Naive B cell (primary cell): ENCODE measurements at regions not wholly inside any gene's neighbourhood (a gene's known extent, or its start where the extent isn't known, plus 50 kb on each side); places are given as distances from the start of the nearest gene placed in this dataset.

Experiments used
- ATAC-seq, 2 donors: fragments of 150-1000 bp; cut with Tn5 transposase; 2 replicates each; pipeline ENCODE4 v1.10.0; 2021; ENCODE audit warnings: low read depth in 2 of 2, mild to moderate bottlenecking in 2 of 2, moderate library complexity in 2 of 2
- DNase-seq: peaks from one replicate; pipeline ENCODE4 v3.0.0; 2022
- H3K27ac Mint-ChIP-seq, 6 donors: one replicate each; pipeline ENCODE4 v1.8.0; 2020 to 2022; ENCODE audit warnings: mild to moderate bottlenecking in 6 of 6, mixed read lengths in 6 of 6, moderate library complexity in 5 of 6, inconsistent platforms in 2 of 6
- H3K27me3 Mint-ChIP-seq, 3 donors: one replicate each; pipeline ENCODE4 v1.8.0; 2021 to 2022; ENCODE audit warnings: mixed read lengths in 3 of 3, mild to moderate bottlenecking in 1 of 3
- H3K36me3 Mint-ChIP-seq, 2 donors: one replicate each; pipeline ENCODE4 v1.8.0; 2020 to 2022; ENCODE audit warnings: mixed read lengths in 2 of 2, inconsistent platforms in 1 of 2, mild to moderate bottlenecking in 1 of 2
- H3K4me1 Mint-ChIP-seq, 3 donors: one replicate each; pipeline ENCODE4 v1.8.0; 2020 to 2022; ENCODE audit warnings: mixed read lengths in 3 of 3, inconsistent platforms in 1 of 3, mild to moderate bottlenecking in 1 of 3, moderate library complexity in 1 of 3
- H3K4me3 Mint-ChIP-seq, 8 donors: one replicate each; pipeline ENCODE4 v1.8.0; 2020 to 2022; ENCODE audit warnings: mild to moderate bottlenecking in 8 of 8, mixed read lengths in 8 of 8, moderate library complexity in 8 of 8, inconsistent platforms in 2 of 8
- H3K9me3 Mint-ChIP-seq, 7 donors: one replicate each; pipeline ENCODE4 v1.8.0; 2020 to 2022; ENCODE audit warnings: mixed read lengths in 7 of 7, mild to moderate bottlenecking in 5 of 7, inconsistent platforms in 2 of 7, moderate library complexity in 1 of 7

- no peak overlapping the region for H3K27ac Mint-ChIP-seq
- H3K27me3 Mint-ChIP-seq: no peaks in the 10 kb centered on the region
- no peaks in the 10 kb centered on the region for H3K4me1 Mint-ChIP-seq
- H3K4me3 Mint-ChIP-seq: no peak overlapping the region
- H3K36me3 Mint-ChIP-seq: no peaks in the 10 kb centered on the region
- ATAC-seq: no peak
- H3K9me3 Mint-ChIP-seq: peaks cover 0 to 4% (median 0%) of the 10 kb centered on the region in 7 donors
- DNase-seq: no peak
These were observed 139.0 kb upstream of the GUCY1A2 start for GRCh38 chr11:107157146-107157808.

- Mint-ChIP-seq H3K4me3 (no peak overlapping the region), H3K27me3 (no peaks in the 10 kb centered on the region), H3K4me1 (no peaks in the 10 kb centered on the region), H3K27ac (no peak overlapping the region), H3K9me3 (peaks cover 0 to 7% (median 2%) of the 10 kb centered on the region in 7 donors), H3K36me3 (no peaks in the 10 kb centered on the region)
- ATAC-seq: no peak
- no peak for DNase-seq
These were observed 133.3 kb upstream of the GUCY1A2 start for GRCh38 chr11:107151579-107151978.

DNA sequence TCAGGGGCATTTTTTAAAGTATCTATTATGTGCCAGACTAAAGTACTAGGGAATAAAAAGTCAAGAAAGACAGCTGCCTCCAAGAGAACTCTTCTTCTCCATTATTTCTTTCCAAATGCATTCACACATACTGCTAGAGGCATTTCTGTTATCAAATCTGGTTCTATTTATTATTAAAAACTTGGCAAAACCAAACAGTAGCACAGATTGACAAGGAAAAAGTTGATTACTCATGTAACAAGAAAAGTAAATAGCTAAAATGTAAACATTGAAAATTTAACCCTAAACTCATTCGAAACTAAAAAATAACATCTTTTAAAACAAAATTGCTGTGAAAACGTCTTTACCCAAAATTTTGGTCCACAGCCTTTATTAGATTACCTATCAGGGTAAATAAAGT is 132.9 kb upstream of the GUCY1A2 start:
- Mint-ChIP-seq H3K9me3 (peaks cover 0 to 7% (median 2%) of the 10 kb centered on the region in 7 donors), H3K4me3 (no peak overlapping the region), H3K36me3 (no peaks in the 10 kb centered on the region), H3K4me1 (no peaks in the 10 kb centered on the region), H3K27ac (no peak overlapping the region), H3K27me3 (no peaks in the 10 kb centered on the region)
- DNase-seq (no peak), ATAC-seq (no peak)

DNA sequence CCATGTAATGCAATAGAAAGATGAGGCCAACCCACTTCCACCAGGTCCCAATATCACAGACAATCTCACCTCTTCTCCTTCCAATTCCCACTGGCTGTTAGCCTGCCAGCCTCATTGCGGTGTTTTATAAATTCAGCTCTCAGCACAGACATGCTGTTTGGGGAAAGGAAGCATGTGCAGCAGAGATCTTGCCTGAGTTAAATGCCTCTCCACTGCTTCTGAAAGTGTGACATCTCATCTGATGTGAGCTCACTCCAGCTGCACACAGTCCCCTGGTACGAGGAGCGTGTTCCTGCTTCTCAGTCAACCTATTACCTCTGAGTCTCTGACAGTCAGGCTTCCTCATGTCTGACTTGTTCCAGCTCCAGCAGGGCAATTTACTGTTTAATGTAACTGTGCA is 122.7 kb upstream of the GUCY1A2 start:
- no peak for DNase-seq
- H3K9me3 Mint-ChIP-seq: peaks cover 0 to 35% (median 10%) of the 10 kb centered on the region in 7 donors
- no peaks in the 10 kb centered on the region for H3K27me3 Mint-ChIP-seq
- H3K4me3 Mint-ChIP-seq: no peak overlapping the region
- ATAC-seq: no peak
- H3K27ac Mint-ChIP-seq: no peak overlapping the region
- no peaks in the 10 kb centered on the region for H3K36me3 Mint-ChIP-seq
- H3K4me1 Mint-ChIP-seq: no peaks in the 10 kb centered on the region

DNA sequence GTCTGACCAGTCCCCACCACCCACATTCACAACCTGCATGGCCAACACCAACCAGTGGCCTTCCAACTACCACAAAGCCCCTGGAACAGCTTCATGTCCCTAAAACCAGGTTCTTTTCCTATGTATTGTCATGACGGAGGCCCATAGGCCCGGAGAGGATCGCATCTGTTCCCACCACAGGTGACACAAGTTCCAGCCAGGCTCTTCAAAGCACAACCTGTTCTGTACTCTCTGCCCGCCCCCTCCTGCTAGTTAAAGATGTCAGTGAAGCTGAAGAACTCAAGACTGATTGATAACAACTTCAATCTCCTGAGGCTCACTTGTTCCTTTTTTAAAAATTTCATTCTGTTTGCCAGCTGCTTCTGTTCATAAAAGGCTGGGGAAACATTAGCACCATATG is 121.1 kb upstream of the GUCY1A2 start:
- no peak for ATAC-seq
- peaks cover 5 to 43% (median 10%) of the 10 kb centered on the region in 7 donors for H3K9me3 Mint-ChIP-seq
- H3K27ac Mint-ChIP-seq: no peak overlapping the region

DNA sequence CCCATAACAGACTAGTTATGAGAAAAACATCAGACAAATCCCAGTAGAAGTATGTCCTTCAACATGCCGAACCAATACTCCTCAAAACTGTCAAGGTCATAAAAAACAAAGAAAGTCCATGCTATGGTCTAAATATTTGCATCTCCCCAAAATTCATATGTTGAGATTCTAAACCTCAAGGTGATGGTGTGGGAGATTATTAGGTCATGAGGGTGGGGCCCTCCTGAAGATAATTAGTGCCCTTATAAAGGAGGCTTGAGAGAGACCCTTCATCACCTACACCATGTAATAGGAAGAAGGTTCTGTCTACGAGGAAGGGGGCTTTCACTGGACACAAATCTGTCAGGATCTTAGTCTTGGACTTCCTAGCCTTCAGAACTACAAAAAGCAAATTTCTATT is 118.6 kb upstream of the GUCY1A2 start:
- Mint-ChIP-seq H3K27me3 (no peaks in the 10 kb centered on the region), H3K27ac (no peak overlapping the region), H3K4me1 (no peaks in the 10 kb centered on the region), H3K4me3 (no peak overlapping the region), H3K36me3 (no peaks in the 10 kb centered on the region), H3K9me3 (peaks cover 5 to 48% (median 10%) of the 10 kb centered on the region in 7 donors)
- ATAC-seq (no peak), DNase-seq (no peak)

More for the DNA sequence above, 121.1 kb upstream of the GUCY1A2 start:
- no peak for DNase-seq
- H3K4me1 Mint-ChIP-seq: no peaks in the 10 kb centered on the region
- no peaks in the 10 kb centered on the region for H3K27me3 Mint-ChIP-seq
- no peak overlapping the region for H3K4me3 Mint-ChIP-seq
- H3K36me3 Mint-ChIP-seq: no peaks in the 10 kb centered on the region

GRCh38 chr11:107131756-107132155 is 113.5 kb upstream of the GUCY1A2 start:
- Mint-ChIP-seq H3K27ac (no peak overlapping the region), H3K4me1 (no peaks in the 10 kb centered on the region), H3K9me3 (peaks cover 5 to 21% (median 12%) of the 10 kb centered on the region in 7 donors), H3K27me3 (no peaks in the 10 kb centered on the region), H3K36me3 (no peaks in the 10 kb centered on the region), H3K4me3 (no peak overlapping the region)
- DNase-seq (no peak), ATAC-seq (no peak)

- no peak for DNase-seq
- Mint-ChIP-seq H3K27ac (no peak overlapping the region), H3K9me3 (peaks cover 6 to 23% (median 14%) of the 10 kb centered on the region in 7 donors), H3K4me3 (no peak overlapping the region), H3K36me3 (no peaks in the 10 kb centered on the region), H3K4me1 (no peaks in the 10 kb centered on the region), H3K27me3 (no peaks in the 10 kb centered on the region)
- no peak for ATAC-seq
These were observed 104.7 kb upstream of the GUCY1A2 start for GRCh38 chr11:107123022-107123421.

DNA sequence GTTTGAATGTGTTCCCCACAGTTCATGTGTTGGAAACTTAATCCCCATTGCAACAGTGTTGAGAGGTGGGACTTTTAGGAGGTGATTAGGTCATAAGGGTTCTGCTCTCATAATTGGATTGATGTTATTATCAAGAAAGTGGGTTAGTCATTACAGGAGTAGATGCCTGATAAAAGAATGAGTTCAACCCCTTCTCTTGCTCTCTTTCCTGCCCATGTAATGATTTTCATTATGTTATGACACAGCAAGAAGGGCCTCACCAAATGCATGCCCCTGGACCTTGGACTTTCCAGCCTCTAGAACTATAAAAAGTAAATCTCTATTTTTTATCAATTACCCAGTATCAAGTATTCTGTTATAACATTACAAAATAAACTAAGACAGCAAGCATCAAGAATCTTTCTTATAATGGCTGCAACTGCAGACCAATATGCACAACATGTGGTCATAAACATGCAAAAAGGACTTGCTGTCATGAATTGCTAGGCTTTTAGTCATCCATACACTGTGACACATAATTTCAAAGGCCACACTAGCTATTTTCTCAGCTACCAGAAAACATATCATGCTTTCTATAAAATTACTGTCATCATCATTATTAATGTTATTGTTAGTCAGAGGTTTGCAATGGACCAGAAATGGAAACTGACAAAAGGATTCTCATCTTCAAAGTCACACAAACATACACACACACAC is 99.9 kb upstream of the GUCY1A2 start:
- DNase-seq (no peak), ATAC-seq (no peak)
- no peak overlapping the region for H3K27ac Mint-ChIP-seq
- H3K9me3 Mint-ChIP-seq: peaks cover 2 to 19% (median 9%) of the 10 kb centered on the region in 7 donors
- H3K27me3 Mint-ChIP-seq: no peaks in the 10 kb centered on the region
- H3K4me3 Mint-ChIP-seq: no peak overlapping the region
- H3K4me1 Mint-ChIP-seq: no peaks in the 10 kb centered on the region
- no peaks in the 10 kb centered on the region for H3K36me3 Mint-ChIP-seq

DNA sequence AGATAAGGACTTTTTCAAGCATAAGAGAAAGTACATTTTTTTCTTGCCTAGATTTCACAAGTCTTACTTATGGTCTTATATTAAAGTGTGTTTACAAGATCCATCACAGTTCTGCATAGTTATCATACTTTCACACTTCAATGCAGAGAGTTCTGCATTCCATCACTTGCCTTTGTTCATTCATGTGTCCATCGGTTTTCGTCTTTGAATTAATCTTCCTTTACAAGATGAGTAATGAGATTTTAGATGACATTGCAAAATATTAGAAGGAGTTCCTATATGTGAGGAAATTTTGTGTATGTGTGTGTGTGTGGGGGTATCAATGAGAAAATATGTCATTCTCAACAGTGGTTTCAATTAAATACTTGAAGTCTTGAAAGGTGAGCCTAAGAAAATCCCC is 98.1 kb upstream of the GUCY1A2 start:
- DNase-seq (no peak), ATAC-seq (no peak)
- Mint-ChIP-seq H3K4me3 (no peak overlapping the region), H3K36me3 (no peaks in the 10 kb centered on the region), H3K4me1 (no peaks in the 10 kb centered on the region), H3K27ac (no peak overlapping the region), H3K9me3 (peaks cover 4 to 11% (median 6%) of the 10 kb centered on the region in 7 donors), H3K27me3 (no peaks in the 10 kb centered on the region)

- ATAC-seq: no peak
- H3K27ac Mint-ChIP-seq: no peak overlapping the region
- peaks cover 0 to 49% (median 22%) of the 10 kb centered on the region in 7 donors for H3K9me3 Mint-ChIP-seq
- no peaks in the 10 kb centered on the region for H3K27me3 Mint-ChIP-seq
- H3K4me3 Mint-ChIP-seq: no peak overlapping the region
- DNase-seq: no peak
- H3K4me1 Mint-ChIP-seq: no peaks in the 10 kb centered on the region
- no peaks in the 10 kb centered on the region for H3K36me3 Mint-ChIP-seq
These were observed 84.6 kb upstream of the GUCY1A2 start for GRCh38 chr11:107102692-107103477.

DNA sequence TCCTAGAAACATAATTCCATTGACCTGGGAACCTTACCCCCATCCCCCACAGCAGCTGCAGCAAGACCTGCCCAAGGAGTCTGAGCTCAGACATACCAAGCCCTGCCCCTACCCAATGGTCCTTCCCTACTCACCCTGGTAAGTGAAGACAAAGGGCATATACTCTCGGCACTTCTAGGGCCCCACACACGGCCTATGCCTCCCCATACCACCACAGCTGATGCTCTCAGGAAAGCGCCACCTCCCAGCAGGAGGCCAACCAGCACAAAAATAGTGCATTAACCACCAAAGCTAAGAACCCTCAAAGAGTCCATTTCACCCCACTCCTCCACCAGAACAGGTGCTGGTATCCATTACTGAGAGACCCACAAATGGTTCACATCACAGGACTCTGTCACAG is 74.4 kb upstream of the GUCY1A2 start:
- peaks cover 21 to 62% (median 32%) of the 10 kb centered on the region in 7 donors for H3K9me3 Mint-ChIP-seq
- no peak for ATAC-seq

DNA sequence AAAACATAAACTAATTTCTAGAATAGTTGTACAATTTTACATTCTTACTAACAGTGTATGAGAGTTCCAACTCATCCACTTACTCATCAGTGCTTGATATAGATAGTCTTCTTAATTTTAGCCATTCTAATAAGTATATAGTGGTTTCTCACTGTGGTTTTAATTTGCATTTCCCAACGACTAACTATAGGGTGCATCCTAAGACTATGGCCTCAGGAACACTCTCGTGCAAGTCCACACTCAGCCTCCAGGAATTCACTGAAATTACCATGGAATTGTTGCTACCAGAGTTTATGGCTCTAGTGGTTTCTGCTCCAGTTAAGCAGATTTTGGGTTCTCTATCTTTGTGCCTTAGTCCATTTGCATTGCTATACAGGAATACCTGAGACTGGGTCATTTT is 60.1 kb upstream of the GUCY1A2 start:
- Mint-ChIP-seq H3K27ac (no peak overlapping the region), H3K4me3 (no peak overlapping the region), H3K9me3 (peaks cover 10 to 26% (median 20%) of the 10 kb centered on the region in 7 donors), H3K27me3 (no peaks in the 10 kb centered on the region), H3K4me1 (no peaks in the 10 kb centered on the region), H3K36me3 (peaks cover 0 to 12% of the 10 kb centered on the region in 2 donors)
- DNase-seq: no peak
- no peak for ATAC-seq

More for the DNA sequence above, 74.4 kb upstream of the GUCY1A2 start:
- no peak for DNase-seq
- H3K27me3 Mint-ChIP-seq: no peaks in the 10 kb centered on the region
- H3K27ac Mint-ChIP-seq: peak overlapping the region in 1 of 6 donors; percentile 52
- H3K4me3 Mint-ChIP-seq: no peak overlapping the region
- no peaks in the 10 kb centered on the region for H3K4me1 Mint-ChIP-seq
- H3K36me3 Mint-ChIP-seq: no peaks in the 10 kb centered on the region

DNA sequence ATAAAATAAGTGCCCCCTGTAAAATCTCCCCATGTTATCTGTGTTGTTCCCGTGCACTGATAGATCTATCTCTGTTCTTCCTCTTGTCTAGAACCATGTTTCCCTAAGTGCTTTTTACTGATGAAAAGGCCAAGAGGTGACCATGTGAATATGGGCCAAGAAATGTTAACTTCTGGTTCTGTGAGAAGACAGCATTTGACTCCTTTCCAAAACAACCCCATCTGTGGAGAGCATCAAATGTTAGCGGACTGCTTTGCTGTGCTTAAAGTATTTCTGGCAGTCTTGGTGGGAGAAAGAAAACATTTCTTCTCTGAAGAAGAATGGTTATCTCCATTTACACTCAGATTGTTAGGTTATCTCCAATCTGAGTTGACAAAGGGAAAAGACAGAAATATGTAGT is 58.6 kb upstream of the GUCY1A2 start:
- Mint-ChIP-seq H3K36me3 (no peaks in the 10 kb centered on the region), H3K27ac (no peak overlapping the region), H3K4me3 (no peak overlapping the region), H3K9me3 (peaks cover 3 to 17% (median 12%) of the 10 kb centered on the region in 7 donors), H3K27me3 (no peaks in the 10 kb centered on the region), H3K4me1 (no peaks in the 10 kb centered on the region)
- no peak for ATAC-seq
- DNase-seq: no peak
